Activated CD4-positive, alpha-beta T cell treated with anti-CD3 and anti-CD28 coated beads, Interleukin-2, Interleukin-6, amounts not matched to agents 100 ng/mL and 50 ng/mL, durations not matched to agents 16 hours and 8 hours (primary cell): ENCODE measurements at regions not wholly inside any gene's neighbourhood (a gene's known extent, or its start where the extent isn't known, plus 50 kb on each side); places are given as distances from the start of the nearest gene placed in this dataset.

Experiments
- DNase-seq: peaks from one replicate; pipeline ENCODE4 v3.0.0-alpha.2; 2020

DNA sequence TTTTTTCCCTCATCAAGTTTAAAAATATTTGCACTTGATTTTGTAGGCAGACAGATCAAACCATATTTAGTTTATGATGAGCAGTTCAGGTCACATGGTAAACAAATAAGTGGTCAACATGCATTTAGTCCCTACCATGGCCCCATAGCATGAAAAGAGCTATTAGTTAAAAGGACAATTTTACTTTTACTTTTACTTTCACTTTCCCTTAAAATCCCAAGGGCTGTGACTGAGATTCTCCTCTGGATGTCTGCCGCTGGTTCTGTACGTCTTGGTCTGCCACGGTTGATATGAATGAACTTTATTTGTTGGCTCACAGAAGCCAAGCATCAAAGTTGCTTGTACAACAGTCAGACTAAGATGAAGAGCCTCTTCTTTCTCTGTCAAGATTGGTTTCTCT is 626.2 kb upstream of the CDH7 start:
- no peak for DNase-seq

DNA sequence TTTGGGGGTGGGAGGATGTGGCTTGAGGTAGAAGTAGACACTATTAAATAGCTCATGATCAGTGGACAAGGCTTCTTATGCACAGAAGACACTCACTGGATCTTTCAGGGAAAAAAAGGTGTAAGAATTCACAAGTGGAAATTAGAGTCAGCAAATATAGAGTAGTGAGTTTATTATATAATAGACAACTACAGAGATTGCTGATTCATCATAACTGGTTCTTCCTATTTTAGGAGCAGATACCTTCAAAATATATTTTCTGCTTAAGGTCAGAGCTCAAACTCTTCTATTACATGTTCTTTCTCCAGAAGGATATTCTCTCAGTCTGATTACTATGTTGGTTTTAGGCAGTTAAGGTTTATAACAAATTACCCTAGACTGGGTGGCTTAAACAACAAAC is 646.9 kb upstream of the CDH7 start:
- no peak for DNase-seq

DNA sequence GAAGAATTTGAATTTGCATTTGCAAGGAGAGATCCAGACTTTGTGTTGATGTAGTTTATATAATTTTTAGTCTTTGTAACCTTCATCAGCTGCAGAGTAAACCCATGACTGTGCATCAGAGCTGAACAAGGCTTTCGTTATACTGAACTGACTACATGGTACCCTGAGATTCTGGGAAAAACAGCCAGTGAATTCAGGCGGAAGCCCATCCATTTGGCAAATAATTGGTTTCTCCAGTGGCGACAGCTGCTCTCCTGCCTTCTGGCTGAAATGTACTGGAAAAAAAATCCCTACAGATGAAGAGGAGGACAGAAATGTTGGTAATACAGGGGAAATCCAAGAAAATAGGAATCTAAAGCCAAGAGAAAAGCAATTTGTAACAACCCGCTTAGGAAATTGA is 657.5 kb upstream of the CDH7 start:
- no peak for DNase-seq

DNA sequence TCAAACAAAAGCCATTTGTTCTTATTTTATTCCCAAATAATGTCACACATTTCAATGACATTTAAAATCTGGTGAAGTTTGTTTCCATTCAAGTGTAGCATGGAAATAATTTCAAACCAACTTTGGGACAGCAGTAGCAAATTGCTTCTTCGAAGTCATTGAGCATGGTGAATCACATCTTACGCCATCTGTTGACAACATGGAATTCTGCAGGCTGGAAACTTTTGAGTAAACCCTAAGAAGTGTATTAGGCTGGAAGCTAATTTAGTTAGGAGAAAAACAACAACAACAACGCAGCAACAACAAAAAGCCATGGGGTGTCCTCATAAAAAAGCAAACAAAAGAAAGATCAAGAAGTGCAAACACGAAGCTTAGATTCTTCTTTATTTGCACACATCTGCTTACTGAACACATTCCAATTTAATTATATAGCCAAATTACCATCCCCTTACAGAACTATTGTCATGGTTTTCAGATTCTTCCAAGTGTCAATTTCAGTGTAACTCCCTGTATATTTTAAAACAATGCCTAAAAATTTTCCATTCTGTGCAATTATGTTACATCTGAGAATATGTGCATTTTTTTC is 659.0 kb upstream of the CDH7 start:
- DNase-seq: peak; percentile 1

DNA sequence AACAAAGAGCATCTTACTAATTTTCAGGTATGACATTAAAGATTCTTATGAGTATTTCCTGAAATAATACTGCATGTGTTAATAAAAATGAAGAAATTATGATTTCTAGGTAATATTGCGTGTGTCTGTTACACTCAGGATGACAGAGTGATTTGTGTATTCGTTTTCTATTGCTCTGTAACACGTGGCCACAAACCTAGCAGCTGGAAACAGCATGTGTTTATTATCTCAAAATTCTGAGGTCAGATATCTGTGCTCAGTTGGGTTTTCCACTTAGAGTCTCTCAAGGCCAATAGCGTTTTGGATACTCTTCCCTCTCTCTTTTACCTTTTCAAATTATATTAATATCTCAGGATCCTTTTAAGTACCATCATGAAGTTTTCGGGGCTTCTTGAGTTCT is 667.9 kb upstream of the CDH7 start:
- DNase-seq: no peak

DNA sequence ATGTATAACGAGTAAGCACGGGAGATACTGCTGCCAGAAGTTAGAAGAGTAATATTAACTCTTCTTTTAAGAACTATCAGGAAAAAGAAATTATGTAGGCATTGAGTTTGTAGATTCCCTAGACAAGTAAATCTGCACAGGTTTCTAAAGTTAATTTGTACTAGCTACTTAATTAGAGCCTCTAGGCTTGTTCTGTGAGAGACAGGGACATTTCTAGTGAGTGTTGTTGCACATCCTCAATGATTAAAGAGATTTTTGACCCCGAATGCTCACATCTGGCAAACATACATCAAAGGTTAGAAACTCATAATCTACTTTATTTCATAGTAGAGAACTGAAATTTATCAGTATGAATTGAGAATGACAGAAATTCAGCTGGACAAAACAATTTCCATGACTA is 669.0 kb upstream of the CDH7 start:
- no peak for DNase-seq

DNA sequence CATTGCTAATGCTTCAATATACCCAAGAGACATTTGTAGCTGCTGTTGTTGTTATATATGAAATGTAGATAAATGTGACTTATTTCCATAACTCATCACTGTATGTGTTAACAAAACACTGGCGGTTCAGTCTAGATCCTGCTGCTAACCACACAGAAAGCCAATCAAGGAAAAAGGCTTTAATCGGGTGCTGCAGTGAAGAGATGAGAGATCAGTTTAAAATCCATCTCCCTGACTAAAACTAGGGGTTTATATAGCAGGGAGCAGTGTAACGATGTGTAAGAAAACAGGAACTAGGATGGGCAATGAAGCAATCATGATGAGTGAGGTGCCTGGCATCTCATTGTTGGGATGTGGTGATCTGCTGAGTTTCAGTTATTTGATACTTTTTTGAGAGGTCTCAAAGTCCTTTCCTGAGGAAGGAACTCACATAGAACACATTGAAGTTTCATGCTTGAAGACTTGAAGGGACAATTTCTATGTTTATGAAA is 677.7 kb upstream of the CDH7 start:
- DNase-seq: no peak

DNA sequence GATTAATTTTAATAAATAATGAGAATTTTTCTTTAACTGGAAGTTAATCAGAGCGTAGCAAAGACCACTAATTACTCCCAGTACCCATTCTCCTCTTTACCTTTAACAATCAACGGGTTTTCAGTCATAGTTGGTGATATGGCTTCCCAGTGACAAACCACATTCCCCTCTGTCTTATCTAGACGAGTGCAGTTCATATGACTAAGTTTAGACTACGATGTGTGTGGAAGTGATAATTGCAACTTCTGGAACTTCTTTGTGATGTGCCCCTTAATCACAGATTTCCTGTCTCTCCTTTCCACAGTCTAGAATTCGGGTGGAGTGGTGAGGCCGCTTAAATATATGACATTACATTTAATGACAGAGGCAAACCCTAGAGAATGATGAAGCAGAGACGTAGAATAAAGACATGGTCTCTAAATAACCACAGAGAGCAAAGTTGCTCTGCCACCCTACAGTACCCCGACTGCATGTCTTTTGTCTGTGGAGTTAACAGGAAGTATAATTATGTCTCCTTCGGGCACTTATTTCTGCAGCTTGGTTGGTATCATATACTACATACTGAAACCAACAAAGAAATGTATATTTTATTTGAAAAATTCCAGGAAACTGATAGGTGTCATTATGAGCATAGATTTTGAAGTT is 693.3 kb upstream of the CDH7 start:
- DNase-seq: no peak

DNA sequence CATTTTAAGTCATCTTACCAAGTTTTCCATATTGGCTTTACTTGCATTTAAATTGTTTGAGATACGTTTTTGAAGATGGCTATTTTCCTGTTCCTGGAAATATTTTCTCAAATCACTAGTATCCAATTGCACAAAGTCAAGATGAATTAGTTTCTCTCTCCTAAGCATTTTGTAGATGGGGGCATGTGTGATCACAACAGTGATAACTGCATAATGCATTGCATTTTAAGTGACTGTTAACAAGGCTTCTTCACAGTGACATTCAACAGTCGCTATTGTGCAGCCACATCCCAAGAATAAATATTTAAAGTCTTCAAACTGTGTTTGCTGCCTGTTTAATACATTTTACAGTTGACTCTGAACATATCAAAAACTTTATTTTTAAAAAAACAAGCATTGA is 694.2 kb upstream of the CDH7 start:
- no peak for DNase-seq

DNA sequence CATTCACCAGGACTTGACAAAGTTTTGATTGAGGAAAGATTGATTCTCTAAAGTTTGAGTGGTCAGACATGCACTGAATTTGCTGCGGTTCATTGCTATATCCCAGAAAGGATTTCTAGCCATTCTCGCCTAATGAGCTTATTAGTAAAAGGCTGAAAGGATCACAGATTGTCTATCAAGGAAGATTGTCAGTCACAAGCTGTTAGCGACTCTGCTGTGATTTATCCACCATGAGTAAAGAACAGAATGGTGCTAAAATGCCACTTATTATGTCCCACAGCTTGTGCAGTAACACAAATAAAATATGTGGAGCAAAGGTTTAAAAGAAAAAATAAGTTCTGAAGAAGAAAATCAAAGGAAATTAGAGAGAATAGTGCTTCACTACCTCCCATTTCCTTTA is 701.2 kb upstream of the CDH7 start:
- no peak for DNase-seq

DNA sequence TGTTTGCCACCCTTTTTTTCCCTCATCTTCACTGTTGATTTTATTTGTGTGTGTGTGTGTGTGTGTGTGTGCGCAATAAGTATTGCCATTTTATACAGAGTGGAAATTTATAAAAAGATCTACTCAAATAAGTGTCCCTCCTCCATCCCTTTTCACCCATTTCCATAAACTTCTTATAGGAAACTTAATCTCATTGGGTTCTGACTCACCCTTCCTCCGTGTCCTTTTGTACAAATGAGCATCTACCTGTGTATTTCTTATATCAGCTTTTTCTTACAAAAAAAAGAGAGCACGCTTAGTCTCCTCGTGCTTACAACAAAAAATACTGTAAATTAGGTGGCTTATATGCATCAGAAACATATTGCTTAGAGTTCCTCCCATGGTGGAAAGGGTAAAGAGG is 711.2 kb upstream of the CDH7 start:
- DNase-seq: no peak

DNA sequence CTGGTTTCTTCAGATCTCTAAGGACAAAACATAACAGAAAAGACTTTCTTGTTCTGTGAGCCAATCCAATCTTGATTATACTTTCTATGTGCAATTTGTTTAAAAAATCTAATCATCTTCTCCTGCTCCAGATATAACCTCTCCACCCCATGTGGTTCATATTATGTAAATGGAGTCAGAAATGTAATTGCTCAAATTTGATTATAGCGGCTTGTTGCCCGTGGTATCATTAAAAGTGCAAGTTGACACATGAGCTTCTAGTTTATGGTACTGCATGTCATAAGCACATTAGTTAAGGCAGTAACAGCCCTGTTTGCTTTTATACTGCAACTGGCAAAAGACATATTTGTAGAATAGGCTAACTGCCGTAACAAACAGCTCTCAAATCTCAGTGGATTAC is 715.1 kb upstream of the CDH7 start:
- DNase-seq: no peak

DNA sequence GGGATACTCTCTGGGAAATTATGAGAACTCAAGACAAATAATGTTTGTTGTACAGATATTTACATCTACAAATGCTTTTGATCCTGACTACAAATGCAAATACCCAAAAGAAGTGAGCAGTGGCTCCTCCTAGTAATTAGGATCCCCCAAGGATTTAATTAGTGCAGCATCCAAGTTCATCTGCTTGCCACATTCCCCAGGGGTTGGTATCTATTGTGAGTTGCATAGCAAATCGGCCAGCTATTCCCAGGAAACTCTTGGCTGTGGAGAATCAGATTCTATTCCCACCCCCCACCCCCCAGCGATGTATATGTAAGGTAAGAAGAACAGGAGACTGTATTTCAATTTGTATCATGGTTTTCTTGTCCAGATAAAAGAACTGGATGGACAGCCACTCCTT is 725.1 kb upstream of the CDH7 start:
- DNase-seq: no peak

DNA sequence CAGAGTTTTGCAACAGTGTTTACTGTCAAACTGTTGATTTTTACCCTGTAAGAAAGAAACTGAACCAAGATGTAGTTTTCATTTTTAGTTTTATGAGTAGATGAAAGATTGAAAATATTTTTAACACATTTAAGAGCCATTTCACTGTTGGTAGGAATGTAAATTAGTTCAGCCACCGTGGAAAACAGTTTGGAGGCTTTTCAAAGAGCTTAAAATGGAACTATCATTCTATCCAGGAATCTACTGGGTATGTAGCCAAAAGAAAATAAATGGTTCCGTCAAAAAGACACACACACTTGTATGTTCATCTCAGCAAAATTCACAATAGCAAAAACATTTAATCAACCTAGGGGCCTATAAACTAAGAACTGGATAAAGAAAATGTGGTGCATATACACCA is 729.8 kb upstream of the CDH7 start:
- DNase-seq: no peak

DNA sequence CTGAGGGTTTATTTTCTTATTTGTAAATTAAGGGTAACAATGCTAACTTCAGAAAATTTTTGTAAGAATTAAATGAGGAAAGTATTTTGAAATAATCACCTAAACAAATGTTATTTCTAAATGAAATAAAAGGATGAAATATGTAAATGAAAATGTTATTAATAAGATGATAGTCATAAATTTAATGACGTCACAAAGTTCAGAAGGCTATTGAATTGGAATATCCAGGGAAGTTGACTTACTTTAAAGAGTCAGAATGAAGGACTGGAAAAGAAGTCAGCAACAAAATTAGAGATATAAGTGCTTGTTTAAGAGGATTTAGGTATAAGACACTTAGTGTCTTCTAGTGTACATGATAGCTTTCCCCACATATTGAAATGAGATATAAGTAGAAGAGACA is 732.6 kb upstream of the CDH7 start:
- DNase-seq: no peak

DNA sequence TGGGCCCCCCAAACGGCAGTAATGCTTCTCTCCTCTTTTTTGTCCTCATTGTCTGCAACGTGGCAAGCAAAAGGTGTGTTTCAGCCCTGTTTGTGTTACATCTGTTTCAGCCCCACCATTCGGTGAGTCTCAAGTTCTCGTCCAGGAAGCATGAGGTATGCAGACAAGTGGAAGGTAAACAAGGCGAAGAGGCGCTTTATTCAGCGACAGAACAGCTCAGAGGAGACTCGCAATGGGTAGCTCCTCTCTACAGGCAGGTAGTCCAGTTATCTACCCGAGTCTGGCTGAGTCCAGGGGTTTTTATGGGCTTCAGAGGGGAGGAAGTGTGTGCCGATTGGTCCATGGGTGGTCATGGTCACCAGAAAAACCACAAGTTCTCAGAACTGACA is 733.4 kb upstream of the CDH7 start:
- no peak for DNase-seq

DNA sequence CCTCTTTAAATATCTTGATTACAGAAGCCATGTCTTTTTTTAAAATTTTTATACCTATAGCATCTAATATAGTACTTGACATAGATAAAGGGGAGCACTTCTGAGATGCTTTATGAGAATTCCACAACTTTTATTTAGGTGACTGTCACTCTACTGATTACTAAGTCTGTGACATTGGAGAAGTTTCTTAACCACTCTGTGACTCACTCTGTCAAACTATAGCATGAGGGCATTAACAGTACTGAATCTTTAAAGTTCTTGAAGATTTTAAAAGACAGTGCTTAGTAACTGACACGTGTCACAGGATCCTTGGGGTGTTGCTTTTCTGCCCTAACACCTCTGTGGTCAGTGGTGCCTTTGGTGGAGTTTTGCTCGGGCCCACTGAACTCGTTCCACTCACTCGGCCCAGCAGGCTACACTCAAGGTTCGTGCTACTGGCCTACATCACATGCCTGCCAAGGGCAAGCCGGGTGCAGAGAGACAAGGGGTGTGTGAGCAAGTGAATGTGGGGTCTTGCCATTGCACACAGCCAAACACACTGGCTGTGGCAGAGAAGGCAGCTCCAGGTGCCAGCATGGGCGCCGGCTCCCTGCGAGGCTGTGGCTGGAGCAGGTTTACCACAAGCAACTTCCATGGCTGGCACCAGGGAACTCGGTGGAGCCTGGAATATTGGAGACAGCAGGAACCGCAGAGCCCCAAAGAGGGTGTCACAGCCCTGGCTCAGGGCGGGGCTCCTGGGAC is 734.0 kb upstream of the CDH7 start:
- no peak for DNase-seq

DNA sequence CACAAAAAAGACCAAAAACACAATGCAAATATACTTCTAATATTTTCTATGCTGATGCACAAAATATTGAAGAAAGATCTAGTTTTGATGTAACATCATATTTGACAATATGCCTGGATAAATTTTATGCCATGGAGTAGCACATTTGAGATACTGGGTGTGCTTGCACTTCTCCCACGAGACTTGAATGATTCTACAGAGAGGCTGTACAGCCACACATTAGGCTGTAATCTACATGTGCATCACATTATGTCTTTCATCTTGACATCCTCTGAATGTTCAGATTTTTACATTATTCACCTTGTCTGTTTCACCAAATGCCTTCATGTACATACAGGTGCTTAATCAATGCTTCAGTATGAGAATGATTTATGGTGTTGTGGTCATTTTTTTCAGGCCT is 756.4 kb upstream of the CDH7 start:
- DNase-seq: no peak

DNA sequence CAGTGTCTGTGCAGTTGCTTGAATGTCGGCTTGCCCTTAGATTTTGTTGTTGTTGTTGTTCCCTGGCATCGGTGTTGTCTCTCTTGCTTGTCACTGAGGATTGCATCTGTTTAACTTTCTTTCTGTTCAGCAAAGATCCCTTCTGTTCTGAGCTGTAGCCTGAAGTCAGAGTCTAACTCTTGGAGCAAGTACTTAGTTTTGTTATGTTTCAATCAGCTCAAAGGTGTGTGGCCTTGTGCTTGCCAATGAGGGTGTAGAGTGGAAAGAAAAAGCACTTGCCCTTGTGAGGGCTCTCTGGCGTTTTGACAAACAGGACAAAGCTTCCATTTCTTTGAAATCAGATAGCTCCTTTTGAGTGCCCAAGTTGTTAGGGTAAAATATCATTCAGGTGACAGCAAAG is 757.1 kb upstream of the CDH7 start:
- no peak for DNase-seq

DNA sequence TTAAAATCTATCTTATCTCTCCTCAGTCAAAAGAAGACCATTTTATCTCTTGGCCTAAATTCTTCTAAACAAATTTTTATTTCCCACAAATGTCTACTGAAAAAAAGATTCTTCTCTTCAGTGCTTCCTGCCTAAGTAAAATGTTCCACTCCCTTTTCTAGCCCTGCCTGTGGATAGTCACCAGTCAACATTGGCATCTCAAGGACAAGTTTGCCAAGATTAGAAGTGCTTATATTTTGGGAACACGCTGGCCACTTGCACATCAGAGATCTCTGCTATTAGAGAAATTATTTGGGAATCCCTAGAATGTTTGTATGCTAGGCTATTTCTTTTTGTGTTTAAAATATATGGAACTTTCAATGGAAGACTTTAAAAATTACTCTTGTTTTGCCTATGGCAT is 758.2 kb upstream of the CDH7 start:
- DNase-seq: no peak

DNA sequence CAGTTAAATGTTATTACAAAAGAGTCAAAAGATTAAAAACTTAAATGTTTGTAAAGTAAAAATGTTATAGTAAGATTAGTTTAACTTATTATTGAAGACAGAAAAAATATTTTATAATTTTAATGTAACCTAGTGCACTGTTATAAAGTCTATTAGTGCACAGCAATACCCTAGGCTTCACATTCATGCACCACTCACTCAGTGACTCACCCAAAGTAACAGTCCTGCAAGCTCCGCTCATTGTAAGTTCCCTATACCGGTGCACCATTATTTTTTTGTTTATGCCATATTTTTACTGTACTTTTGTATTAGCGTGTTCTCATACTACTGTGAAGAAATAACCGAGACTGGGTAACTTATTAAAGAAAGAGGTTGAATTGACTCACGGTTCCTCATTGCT is 759.7 kb upstream of the CDH7 start:
- no peak for DNase-seq

DNA sequence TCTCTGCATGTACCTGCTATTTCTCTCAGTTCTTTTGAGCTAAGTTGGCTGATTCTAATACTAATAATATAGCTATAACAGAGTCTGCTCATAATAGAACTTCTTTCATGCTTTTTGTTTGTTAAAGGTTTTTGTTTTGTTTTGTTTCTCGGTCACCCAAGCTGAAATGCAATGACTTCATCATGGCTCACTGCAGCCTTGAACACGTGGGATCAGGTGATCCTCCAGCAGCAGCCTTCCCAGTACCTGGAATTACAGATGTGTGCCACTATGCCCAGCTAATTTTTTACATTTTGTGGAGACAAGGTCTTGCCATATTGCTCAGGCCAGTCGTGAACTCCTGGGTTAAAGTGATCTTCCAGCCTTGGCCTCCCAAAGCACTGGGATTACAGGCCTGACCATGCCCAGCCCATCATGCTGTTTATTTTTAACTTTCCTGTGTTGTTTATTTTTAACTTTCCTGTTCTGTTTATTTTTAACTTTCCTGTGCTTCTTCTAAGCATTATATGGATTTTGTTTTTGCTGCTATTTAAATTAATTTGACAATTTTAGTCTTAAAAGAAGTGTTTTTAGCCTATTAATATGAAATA is 763.8 kb upstream of the CDH7 start:
- no peak for DNase-seq

DNA sequence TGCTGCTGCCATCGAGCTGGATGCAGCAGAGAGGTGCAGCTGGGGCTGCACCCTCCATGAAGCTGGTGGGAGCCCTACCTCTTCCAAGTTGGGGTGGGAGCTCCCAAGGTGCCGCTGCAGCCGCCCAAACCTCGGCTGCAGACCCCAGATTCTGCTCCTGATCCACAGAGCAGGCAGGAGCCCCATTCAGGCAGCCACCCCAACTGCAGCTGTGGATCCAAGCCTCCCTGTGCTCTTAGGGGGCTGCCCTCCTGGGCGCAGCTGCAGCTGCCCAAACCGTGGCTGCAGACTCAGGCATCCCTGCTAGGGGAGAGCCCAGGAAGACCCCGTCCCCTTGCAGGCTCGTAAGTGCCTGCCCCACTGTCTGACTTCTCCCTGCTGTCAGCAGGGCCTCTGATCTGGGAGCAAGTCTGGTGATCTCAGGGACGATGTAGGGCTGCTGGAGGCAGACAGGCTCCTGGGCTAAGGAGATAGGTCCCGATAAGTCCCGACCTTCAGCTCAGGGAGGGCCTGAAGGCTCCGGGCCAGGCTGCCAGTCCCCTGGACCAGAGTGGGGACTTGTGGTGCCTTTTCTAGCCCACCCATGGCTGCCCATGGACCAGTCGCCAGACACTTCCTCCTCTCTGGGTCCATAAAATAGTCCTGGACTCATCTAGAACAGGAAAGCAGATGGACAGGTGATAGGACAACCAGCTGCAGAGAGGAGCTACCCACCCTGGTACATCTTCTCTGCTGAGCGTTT is 767.1 kb upstream of the CDH7 start:
- DNase-seq: no peak
